ENCODE measurements at regions not wholly inside any gene's neighbourhood (a gene's known extent, or its start where the extent isn't known, plus 50 kb on each side); places are given as distances from the start of the nearest gene placed in this dataset.
"Not testable (repeated sequence)": the region's sequence is repeated elsewhere in the genome, so short reads cannot be mapped to it uniquely, and the experiment has no call there.

DNA sequence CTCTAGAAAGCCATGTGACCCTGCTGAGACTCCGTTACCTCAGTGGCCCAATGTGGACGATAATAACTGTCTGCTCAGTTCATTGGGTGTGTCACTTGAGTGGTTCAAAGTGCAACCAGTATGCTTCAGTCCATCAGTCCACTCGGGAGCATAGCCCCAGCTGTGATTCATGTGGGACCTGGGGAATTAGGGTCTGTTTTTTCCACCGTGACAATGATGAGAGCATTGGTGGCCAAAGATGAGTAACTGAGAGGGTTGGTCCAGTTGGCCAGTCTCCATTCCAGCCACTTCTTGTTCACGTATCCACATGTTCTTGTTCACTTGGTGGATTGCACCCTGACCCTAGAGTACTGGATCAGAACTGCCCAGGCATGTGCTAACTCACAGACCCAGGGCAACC, 403.6 kb downstream of the CD83 start:
- WGBS, 3 donors, result 63 to 73% (median 68%) methylated on average over 5 of the region's 5 CpGs
- ATAC-seq (no peak), DNase-seq (no peak)
- intact Hi-C loops (cut with DNase I), result no loop called here
- H3K36me3 ChIP-seq (ENCODE audit: insufficient read depth in 1 of 2, low read depth in 1 of 2), result no peaks in the 10 kb centered on the region
- TF ChIP-seq, protein P1, sequence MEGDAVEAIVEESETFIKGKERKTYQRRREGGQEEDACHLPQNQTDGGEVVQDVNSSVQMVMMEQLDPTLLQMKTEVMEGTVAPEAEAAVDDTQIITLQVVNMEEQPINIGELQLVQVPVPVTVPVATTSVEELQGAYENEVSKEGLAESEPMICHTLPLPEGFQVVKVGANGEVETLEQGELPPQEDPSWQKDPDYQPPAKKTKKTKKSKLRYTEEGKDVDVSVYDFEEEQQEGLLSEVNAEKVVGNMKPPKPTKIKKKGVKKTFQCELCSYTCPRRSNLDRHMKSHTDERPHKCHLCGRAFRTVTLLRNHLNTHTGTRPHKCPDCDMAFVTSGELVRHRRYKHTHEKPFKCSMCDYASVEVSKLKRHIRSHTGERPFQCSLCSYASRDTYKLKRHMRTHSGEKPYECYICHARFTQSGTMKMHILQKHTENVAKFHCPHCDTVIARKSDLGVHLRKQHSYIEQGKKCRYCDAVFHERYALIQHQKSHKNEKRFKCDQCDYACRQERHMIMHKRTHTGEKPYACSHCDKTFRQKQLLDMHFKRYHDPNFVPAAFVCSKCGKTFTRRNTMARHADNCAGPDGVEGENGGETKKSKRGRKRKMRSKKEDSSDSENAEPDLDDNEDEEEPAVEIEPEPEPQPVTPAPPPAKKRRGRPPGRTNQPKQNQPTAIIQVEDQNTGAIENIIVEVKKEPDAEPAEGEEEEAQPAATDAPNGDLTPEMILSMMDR (IDR thresholded peaks at IDR 0.05), result no peak
- H3K9me3 ChIP-seq, result no peaks in the 10 kb centered on the region
- no peaks in the 10 kb centered on the region for H3K27me3 ChIP-seq (ENCODE audit: insufficient read depth in 3 of 3, low read length in 2 of 3)
- H3K27ac ChIP-seq, result no peak overlapping the region
- H3K4me1 ChIP-seq, result no peaks in the 10 kb centered on the region
- no peak overlapping the region for H3K4me3 ChIP-seq

DNA sequence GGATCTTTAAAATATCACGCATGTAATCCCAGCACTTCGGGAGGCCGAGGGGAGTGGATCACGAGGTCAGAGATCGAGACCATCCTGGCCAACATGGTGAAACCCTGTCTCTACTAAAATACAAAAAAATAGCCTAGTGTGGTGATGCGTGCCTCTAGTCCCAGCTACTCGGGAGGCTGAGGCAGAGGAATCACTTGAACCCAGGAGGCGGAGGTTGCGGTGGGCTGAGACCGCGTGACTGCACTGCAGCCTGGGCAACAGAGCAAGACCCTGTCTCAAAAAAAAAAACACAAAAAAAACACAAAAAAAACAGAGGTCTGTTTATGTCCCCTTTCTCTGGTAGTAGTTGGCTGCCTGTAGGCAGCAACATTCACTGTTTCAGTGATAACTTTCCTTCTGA, 404.3 kb downstream of the CD83 start:
- H3K36me3 ChIP-seq (ENCODE audit: insufficient read depth in 1 of 2, low read depth in 1 of 2); H3K4me1 ChIP-seq; ATAC-seq; H3K27me3 ChIP-seq (ENCODE audit: insufficient read depth in 3 of 3, low read length in 2 of 3); H3K27ac ChIP-seq; H3K4me3 ChIP-seq; H3K9me3 ChIP-seq; DNase-seq; intact Hi-C loops (cut with DNase I): not testable (repeated sequence)
- WGBS, 3 donors, result 94 to 96% (median 95%) methylated on average over 11 of the region's 11 CpGs

DNA sequence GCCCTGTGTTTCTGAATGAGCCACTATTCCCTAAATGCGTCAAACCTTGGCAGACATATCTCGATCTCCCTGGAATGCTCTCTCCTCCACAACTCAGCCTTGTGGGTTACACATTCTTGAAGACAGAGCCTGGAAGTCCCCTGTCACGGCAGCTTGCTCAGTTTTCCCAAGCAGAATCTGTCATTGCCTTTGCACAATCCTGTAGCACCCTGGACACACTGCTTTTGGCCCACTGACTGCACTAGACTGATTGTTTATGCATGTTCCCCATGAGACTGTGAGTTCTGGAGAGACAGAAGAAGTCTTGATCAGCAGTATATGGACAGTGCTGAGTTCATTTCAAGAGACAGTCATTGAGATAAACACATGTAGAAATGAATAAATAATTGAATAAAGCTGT, 406.7 kb downstream of the CD83 start:
- ATAC-seq, result peak; percentile 13 to 42 (median 30)
- intact Hi-C loops (cut with DNase I), result no loop called here
- TF ChIP-seq, protein P1 (IDR thresholded peaks at IDR 0.05), result no peak

DNA sequence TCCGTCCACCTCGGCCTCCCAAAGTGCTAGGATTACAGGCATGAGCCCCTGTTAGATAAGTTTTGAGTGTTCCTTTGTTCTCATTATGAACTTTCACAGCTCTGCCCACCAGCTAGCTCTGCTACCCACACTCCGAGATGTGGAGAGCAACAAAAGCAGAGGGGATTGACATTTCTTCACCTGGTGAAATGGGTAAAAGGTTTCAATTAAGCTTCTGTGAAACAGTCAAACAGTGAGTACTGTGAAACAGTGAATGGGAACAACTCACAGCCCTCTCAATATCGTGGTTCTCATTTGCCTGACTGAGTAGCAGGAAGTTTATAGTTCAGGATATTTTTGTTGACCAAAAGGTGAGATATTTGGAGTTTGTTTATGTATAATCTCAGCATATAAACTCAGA, 412.8 kb downstream of the CD83 start:
- no peaks in the 10 kb centered on the region for H3K4me1 ChIP-seq
- no peak overlapping the region for H3K27ac ChIP-seq
- TF ChIP-seq, protein P1 (IDR thresholded peaks at IDR 0.05), result no peak
- 79 to 86% (median 81%) methylated on average over 4 of the region's 4 CpGs for WGBS, 3 donors
- DNase-seq (no peak), ATAC-seq (no peak)
- intact Hi-C loops (cut with DNase I), result no loop called here
- H3K4me3 ChIP-seq, result no peak overlapping the region
- H3K27me3 ChIP-seq (ENCODE audit: insufficient read depth in 3 of 3, low read length in 2 of 3), result no peaks in the 10 kb centered on the region
- H3K9me3 ChIP-seq, result peaks cover 8% of the 10 kb centered on the region
- no peaks in the 10 kb centered on the region for H3K36me3 ChIP-seq (ENCODE audit: insufficient read depth in 1 of 2, low read depth in 1 of 2)

More for the DNA sequence above, 406.7 kb downstream of the CD83 start:
- no peaks in the 10 kb centered on the region for H3K4me1 ChIP-seq
- H3K27me3 ChIP-seq (ENCODE audit: insufficient read depth in 3 of 3, low read length in 2 of 3), result no peaks in the 10 kb centered on the region
- no peak overlapping the region for H3K4me3 ChIP-seq
- no peaks in the 10 kb centered on the region for H3K36me3 ChIP-seq (ENCODE audit: insufficient read depth in 1 of 2, low read depth in 1 of 2)
- peaks cover 8% of the 10 kb centered on the region for H3K9me3 ChIP-seq
- no peak overlapping the region for H3K27ac ChIP-seq
- 70 to 83% (median 83%) methylated on average over 3 of the region's 3 CpGs for WGBS, 3 donors
- peak in 1 of 2 donors; percentile 33 for DNase-seq

DNA sequence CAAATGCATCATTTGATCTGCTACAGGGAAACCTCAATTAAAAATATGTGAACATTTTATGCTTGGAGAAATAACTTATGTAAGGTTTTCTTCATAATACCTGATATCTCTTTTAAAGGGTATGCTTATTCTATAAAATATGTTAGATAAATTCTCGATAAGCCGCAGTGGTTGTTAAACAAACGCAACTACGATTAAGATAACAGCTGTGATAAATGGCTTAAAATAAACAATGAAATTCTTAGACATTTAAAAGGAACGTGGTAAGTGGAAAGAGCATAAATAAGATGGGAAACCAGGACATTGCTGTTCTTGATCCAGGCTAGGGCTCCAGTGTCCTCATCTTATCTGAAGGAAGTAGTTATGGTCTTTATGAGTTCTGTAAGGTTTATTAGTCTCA, 415.9 kb downstream of the CD83 start:
- no peak overlapping the region for H3K27ac ChIP-seq
- H3K27me3 ChIP-seq (ENCODE audit: insufficient read depth in 3 of 3, low read length in 2 of 3), result no peaks in the 10 kb centered on the region
- TF ChIP-seq, protein P1 (IDR thresholded peaks at IDR 0.05), result no peak
- H3K36me3 ChIP-seq (ENCODE audit: insufficient read depth in 1 of 2, low read depth in 1 of 2), result no peaks in the 10 kb centered on the region
- ATAC-seq (no peak), DNase-seq (no peak)
- no peaks in the 10 kb centered on the region for H3K9me3 ChIP-seq
- WGBS, 3 donors, result 22 to 28% (median 24%) methylated on average over 5 of the region's 5 CpGs
- H3K4me1 ChIP-seq, result no peaks in the 10 kb centered on the region
- intact Hi-C loops (cut with DNase I), result no loop called here
- no peak overlapping the region for H3K4me3 ChIP-seq
